IMR-90 (cell line): ENCODE measurements at regions not wholly inside any gene's neighbourhood (a gene's known extent, or its start where the extent isn't known, plus 50 kb on each side); places are given as distances from the start of the nearest gene placed in this dataset.

Experiments used
- ATAC-seq: fragments of 200-7000 bp; cut with Tn5 transposase; 2 replicates; pipeline ENCODE4 v1.9.1; 2020; ENCODE audit warnings: low read depth, mild to moderate bottlenecking, moderate library complexity
- BruUV-seq: library from RNA; stranded (reverse); fragments of 400-500 nt; replicated peaks from 2 replicates; lab custom pipeline; 2021; lab: Mats Ljungman, UMichigan
- CTCF ChIA-PET: fragments of 300-600 bp; formaldehyde crosslinking; extraction: SDS; loops from one replicate; lab custom pipeline; 2021; ENCODE audit warnings: antibody characterized with exemption; lab: Yijun Ruan, JAX
- POLR2A ChIA-PET: fragments of 300-600 bp; sonication (Branson Sonifier 250); formaldehyde crosslinking; loops from one replicate; lab custom pipeline; 2022; ENCODE audit warnings: antibody characterized with exemption; ENCODE audit not compliant: unreplicated experiment; lab: Charles Lee
- DNase-seq: peaks from one replicate; pipeline ENCODE4 v3.0.0; 2013
- H2AFZ ChIP-seq: replicated peaks from 2 replicates; pipeline ENCODE3; 2013; ENCODE audit warnings: low read length, mild to moderate bottlenecking; ENCODE audit not compliant: poor library complexity
- H2AK5ac ChIP-seq: 2 replicates; pipeline ENCODE4 v1.6.1; 2013; ENCODE audit warnings: low read depth, low read length, inconsistent platforms
- H2AK9ac ChIP-seq: replicated peaks from 2 replicates; pipeline ENCODE3; 2013; ENCODE audit warnings: mild to moderate bottlenecking, low read depth, low read length, moderate library complexity; ENCODE audit not compliant: poor library complexity
- H2BK120ac ChIP-seq: 2 replicates; pipeline ENCODE4 v1.6.1; 2013; ENCODE audit warnings: low read depth, low read length, inconsistent platforms
- H2BK15ac ChIP-seq: 3 replicates; pipeline ENCODE4 v1.6.1; 2013; ENCODE audit warnings: low read depth, low read length, inconsistent platforms
- H2BK20ac ChIP-seq: 2 replicates; pipeline ENCODE4 v1.6.1; 2013; ENCODE audit warnings: low read depth, mild to moderate bottlenecking, inconsistent platforms, low read length, moderate library complexity
- H2BK5ac ChIP-seq: 2 replicates; pipeline ENCODE4 v1.6.1; 2013; ENCODE audit warnings: mild to moderate bottlenecking, low read depth, low read length, inconsistent platforms; ENCODE audit not compliant: poor library complexity, severe bottlenecking
- H3K14ac ChIP-seq: replicated peaks from 2 replicates; pipeline ENCODE4 v1.6.1; 2013; ENCODE audit warnings: low read depth, low read length, inconsistent platforms
- H3K18ac ChIP-seq: 2 replicates; pipeline ENCODE4 v1.6.1; 2013; ENCODE audit warnings: low read depth, low read length, control low read depth
- H3K23ac ChIP-seq: 2 replicates; pipeline ENCODE4 v1.6.1; 2013; ENCODE audit warnings: low read depth, low read length, inconsistent platforms
- H3K27ac ChIP-seq: 2 replicates; pipeline ENCODE4 v1.5.1; 2013; ENCODE audit warnings: mild to moderate bottlenecking, control low read depth, low read length; ENCODE audit not compliant: insufficient read depth
- H3K27me3 ChIP-seq: 2 replicates; pipeline ENCODE4 v1.6.1; 2013; ENCODE audit warnings: low read length; ENCODE audit not compliant: control insufficient read depth, insufficient read depth
- H3K36me3 ChIP-seq: 2 replicates; pipeline ENCODE4 v1.6.1; 2013; ENCODE audit warnings: low read length, mixed read lengths; ENCODE audit not compliant: control insufficient read depth, insufficient read depth
- H3K4ac ChIP-seq: 2 replicates; pipeline ENCODE4 v1.6.1; 2013; ENCODE audit warnings: low read depth, low read length, inconsistent platforms
- H3K4me1 ChIP-seq: 2 replicates; pipeline ENCODE4 v1.6.1; 2013; ENCODE audit warnings: low read length, mixed read lengths; ENCODE audit not compliant: control insufficient read depth, insufficient read depth
- H3K4me2 ChIP-seq: 2 replicates; pipeline ENCODE4 v1.6.1; 2013; ENCODE audit warnings: low read depth, mild to moderate bottlenecking, control low read depth, low read length, moderate library complexity
- H3K4me3 ChIP-seq: 2 replicates; pipeline ENCODE4 v1.5.1; 2013; ENCODE audit warnings: low read depth, mild to moderate bottlenecking, control low read depth, low read length, moderate library complexity; ENCODE audit not compliant: insufficient read depth
- H3K56ac ChIP-seq: 2 replicates; pipeline ENCODE4 v1.6.1; 2013; ENCODE audit warnings: low read length, inconsistent platforms; ENCODE audit not compliant: insufficient read depth; ENCODE audit errors: extremely low read depth
- H3K79me1 ChIP-seq, 2 experiments: 2 replicates each; pipeline ENCODE4 v1.6.1; 2013; ENCODE audit warnings: low read length in 2 of 2, inconsistent platforms in 1 of 2, low read depth in 1 of 2
- H3K9ac ChIP-seq: 2 replicates; pipeline ENCODE4 v1.6.1; 2013; ENCODE audit warnings: low read depth, low read length, control low read depth
- H3K9me1 ChIP-seq: 2 replicates; pipeline ENCODE4 v1.6.1; 2013; ENCODE audit warnings: low read length, inconsistent platforms; ENCODE audit not compliant: insufficient read depth
- H3K9me3 ChIP-seq: 2 replicates; pipeline ENCODE4 v1.6.1; 2013; ENCODE audit warnings: low read length; ENCODE audit not compliant: control insufficient read depth, insufficient read depth
- H4K20me1 ChIP-seq: 2 replicates; pipeline ENCODE4 v1.6.1; 2013; ENCODE audit warnings: low read length, inconsistent platforms; ENCODE audit not compliant: insufficient read depth
- H4K5ac ChIP-seq: 2 replicates; pipeline ENCODE4 v1.6.1; 2013; ENCODE audit warnings: mild to moderate bottlenecking, low read depth, low read length, control low read depth
- H4K8ac ChIP-seq, 2 experiments: 2 replicates each; pipeline ENCODE4 v1.6.1; 2013; ENCODE audit warnings: low read depth in 2 of 2, low read length in 2 of 2, control low read depth in 1 of 2, inconsistent platforms in 1 of 2
- H4K91ac ChIP-seq: 2 replicates; pipeline ENCODE4 v1.6.1; 2013; ENCODE audit warnings: low read depth, low read length, inconsistent platforms; ENCODE audit not compliant: insufficient read depth
- CTCF ChIP-seq: conservative IDR thresholded peaks from 2 replicates; pipeline ENCODE4 v1.5.1; 2012; ENCODE audit warnings: mild to moderate bottlenecking, low read depth, low read length, improper control_type of control experiment
- ELK1 ChIP-seq: fragments of 150-350 bp; IDR thresholded peaks from 2 replicates; pipeline ENCODE4 v1.6.1; 2016; ENCODE audit warnings: low read depth, mild to moderate bottlenecking, low read length, moderate library complexity, borderline replicate concordance
- MXI1 ChIP-seq: IDR thresholded peaks from 2 replicates; pipeline ENCODE4 v1.6.1; 2012; ENCODE audit warnings: low read depth, mild to moderate bottlenecking, low read length, moderate library complexity, borderline replicate concordance
- NFE2L2 ChIP-seq: fragments of 150-350 bp; IDR thresholded peaks from 2 replicates; pipeline ENCODE4 v1.6.1; 2016; ENCODE audit warnings: low read depth, mild to moderate bottlenecking, low read length
- RAD21 ChIP-seq: IDR thresholded peaks from 2 replicates; pipeline ENCODE4 v1.6.1; 2012; ENCODE audit warnings: low read length, improper control_type of control experiment
- RCOR1 ChIP-seq: IDR thresholded peaks from 2 replicates; pipeline ENCODE4 v1.6.1; 2012; ENCODE audit warnings: mild to moderate bottlenecking, low read length, improper control_type of control experiment; ENCODE audit not compliant: insufficient replicate concordance
- SMC3 ChIP-seq: fragments of 150-350 bp; IDR thresholded peaks from 2 replicates; pipeline ENCODE4 v1.6.1; 2016; ENCODE audit warnings: low read depth, mild to moderate bottlenecking, antibody characterized with exemption, low read length, moderate library complexity
- USF2 ChIP-seq: fragments of 150-350 bp; IDR thresholded peaks from 2 replicates; pipeline ENCODE4 v1.6.1; 2017; ENCODE audit warnings: mild to moderate bottlenecking, antibody characterized with exemption, low read length, low read depth
- WGBS, 2 experiments: methylation state at CpG; one replicate each; pipeline versions ENCODE4 v1.1.5 to v1.1.7; 2013; ENCODE audit warnings: missing lambda C conversion rate in 2 of 2; ENCODE audit not compliant: insufficient read length in 1 of 2; ENCODE audit errors: extremely low coverage in 2 of 2; 5-methylcytosine and 5-hydroxymethylcytosine counted together
- dilution Hi-C: fragments of 300-500 bp; cut with HindIII; formaldehyde crosslinking; loops from one replicate; pipeline ENCODE4 v1.14.3; 2018; ENCODE audit warnings: low sequenced_read_pairs; ENCODE audit not compliant: unreplicated experiment
- in situ Hi-C: fragments of 300-500 bp; cut with MboI; formaldehyde crosslinking; loops from 3 replicates; pipeline ENCODE4 v1.14.3; 2019; ENCODE audit warnings: low sequenced_read_pairs, inconsistent platforms, mixed read lengths
- intact Hi-C: fragments of 100-400 bp; cut with micrococcal nuclease; formaldehyde crosslinking; loops from 2 replicates; pipeline ENCODE4 v1.10.0; 2022

GRCh38 chr2:7201851-7202250, 284.6 kb downstream of the RNF144A start:
- dilution Hi-C loops = no loop called here
- CTCF ChIA-PET = no interaction called here

More at GRCh38 chr2:7201851-7202250, 284.6 kb downstream of the RNF144A start:
- in situ Hi-C loops (loop anchor here (25.0 kb wide), 1 partner anchor 1560 kb away; no protein-coding TSS in a partner anchor), intact Hi-C loops (loop anchor here (5.0 kb wide), 1 partner anchor 1560 kb away; no protein-coding TSS in a partner anchor)
- H3K9ac ChIP-seq = no peak overlapping the region
- TF ChIP-seq RCOR1 (no peak), RAD21 (no peak), USF2 (no peak), ELK1 (no peak), MXI1 (no peak), NFE2L2 (no peak), CTCF (no peak), SMC3 (no peak)
- H3K4ac ChIP-seq = no peak overlapping the region
- H4K20me1 ChIP-seq = no peaks in the 10 kb centered on the region
- H3K18ac ChIP-seq = no peak overlapping the region
- H3K4me2 ChIP-seq = no peak overlapping the region
- no peak overlapping the region for H4K8ac ChIP-seq
- no peaks in the 10 kb centered on the region for H3K36me3 ChIP-seq
- H3K9me1 ChIP-seq = no peaks in the 10 kb centered on the region
- H3K79me1 ChIP-seq = no peaks in the 10 kb centered on the region
- H2BK5ac ChIP-seq = no peak overlapping the region
- no peak overlapping the region for H2AK5ac ChIP-seq
- 74% methylated on average over 3 of the region's 6 CpGs; no CpG with 5 or more reads in 1 of the 2 experiments for WGBS, 2 experiments
- H3K4me1 ChIP-seq = no peaks in the 10 kb centered on the region
- H3K27ac ChIP-seq = no peak overlapping the region
- no peaks in the 10 kb centered on the region for H3K27me3 ChIP-seq
- H2BK15ac ChIP-seq = no peak overlapping the region
- no peak overlapping the region for H2BK120ac ChIP-seq
- DNase-seq = no peak
- no peak overlapping the region for H3K56ac ChIP-seq
- H2AK9ac ChIP-seq = no peak overlapping the region
- H4K91ac ChIP-seq = no peak overlapping the region
- no TSS peak for BruUV-seq
- no peak overlapping the region for H4K5ac ChIP-seq
- H3K14ac ChIP-seq = no peak overlapping the region
- no peak overlapping the region for H2AFZ ChIP-seq
- ATAC-seq = no peak
- H3K9me3 ChIP-seq = 0 out of 2 replicates have a peak, but pooled peaks cover 2% of the 10 kb centered on the region
- H3K23ac ChIP-seq = no peak overlapping the region
- H2BK20ac ChIP-seq = no peak overlapping the region
- no peak overlapping the region for H3K4me3 ChIP-seq
- POLR2A ChIA-PET = no interaction called here
